Endothelial cell of umbilical vein (primary cell): ENCODE measurements at regions not wholly inside any gene's neighbourhood (a gene's known extent, or its start where the extent isn't known, plus 50 kb on each side); places are given as distances from the start of the nearest gene placed in this dataset.

Experiments used
- BruUV-seq: library from RNA; stranded (reverse); fragments of 400-500 nt; replicated peaks from 2 replicates; lab custom pipeline; 2021; lab: Mats Ljungman, UMichigan
- CTCF ChIA-PET: fragments of 300-600, 350-600 bp; sonication (Branson Sonifier 250); formaldehyde crosslinking; loops from one replicate; lab custom pipeline; 2021; ENCODE audit warnings: antibody characterized with exemption, inconsistent platforms; lab: Charles Lee
- POLR2A ChIA-PET: fragments of 300-600, 350-600 bp; sonication (Branson Sonifier 250); formaldehyde crosslinking; loops from one replicate; lab custom pipeline; 2021; ENCODE audit warnings: antibody characterized with exemption, inconsistent platforms; lab: Charles Lee
- DNase-seq: peaks from one replicate; pipeline ENCODE4 v3.0.0-alpha.2; 2011; ENCODE audit warnings: low read depth, low spot score
- FAIRE-seq: peaks from 2 replicates; lab custom pipeline; 2011; peaks lifted over from hg19 to GRCh38; lab: Jason Lieb, UNC
- H2AFZ ChIP-seq: 2 replicates; pipeline ENCODE4 v1.6.0; 2012; ENCODE audit warnings: low read depth, low read length, control low read depth, inconsistent platforms
- H3K27ac ChIP-seq: 2 replicates; pipeline ENCODE4 v1.5.1; 2011; ENCODE audit warnings: low read depth, mild to moderate bottlenecking, control low read depth, low read length, moderate library complexity; ENCODE audit not compliant: insufficient read depth
- H3K27me3 ChIP-seq, 2 experiments: 2 replicates each; pipeline versions ENCODE4 v1.6.0 to v1.6.1; 2011; ENCODE audit warnings: low read length in 2 of 2, mixed read lengths in 1 of 2; ENCODE audit not compliant: control insufficient read depth in 2 of 2, insufficient read depth in 2 of 2
- H3K36me3 ChIP-seq, 2 experiments: 2 replicates in 1 of 2; 3 replicates in 1 of 2; pipeline ENCODE4 v1.5.1; 2011; ENCODE audit warnings: low read length in 2 of 2, mild to moderate bottlenecking in 1 of 2, moderate library complexity in 1 of 2; ENCODE audit not compliant: control insufficient read depth in 2 of 2, insufficient read depth in 2 of 2; ENCODE audit errors: extremely low read depth in 1 of 2
- H3K4me1 ChIP-seq: 3 replicates; pipeline ENCODE4 v1.5.1; 2011; ENCODE audit warnings: mild to moderate bottlenecking, low read length; ENCODE audit not compliant: control insufficient read depth, insufficient read depth; ENCODE audit errors: extremely low read depth
- H3K4me2 ChIP-seq: 2 replicates; pipeline ENCODE4 v1.6.1; 2011; ENCODE audit warnings: low read length, control low read depth, mixed read lengths; ENCODE audit not compliant: insufficient read depth
- H3K4me3 ChIP-seq, 3 experiments: fragments of 200-600 bp in 1 of 3; sonication (generic), shearing (Covaris generic) in 1 of 3; replicated peaks in 1 of 3; 2 replicates each; pipeline ENCODE4 v1.5.1; 2011 to 2016; ENCODE audit warnings: control low read depth in 3 of 3, low read length in 3 of 3, mild to moderate bottlenecking in 2 of 3, inconsistent platforms in 1 of 3, low read depth in 1 of 3, moderate library complexity in 1 of 3; ENCODE audit not compliant: insufficient read depth in 1 of 3
- H3K79me2 ChIP-seq: 2 replicates; pipeline ENCODE4 v1.6.0; 2012; ENCODE audit warnings: low read length, inconsistent platforms; ENCODE audit not compliant: control insufficient read depth, insufficient read depth
- H3K9ac ChIP-seq: replicated peaks from 2 replicates; pipeline ENCODE3; 2011; ENCODE audit warnings: low read length, control low read depth; ENCODE audit not compliant: insufficient read depth; ENCODE audit errors: extremely low read depth
- H3K9me1 ChIP-seq: replicated peaks from 3 replicates; pipeline ENCODE4 v1.6.0; 2011; ENCODE audit warnings: mild to moderate bottlenecking, low read length; ENCODE audit not compliant: control insufficient read depth, insufficient read depth; ENCODE audit errors: extremely low read depth
- H3K9me3 ChIP-seq: replicated peaks from 2 replicates; pipeline ENCODE4 v1.5.1; 2012; ENCODE audit warnings: low read length, inconsistent platforms; ENCODE audit not compliant: control insufficient read depth, insufficient read depth
- H4K20me1 ChIP-seq: replicated peaks from 2 replicates; pipeline ENCODE3; 2011; ENCODE audit warnings: mild to moderate bottlenecking, low read length; ENCODE audit not compliant: control insufficient read depth, insufficient read depth; ENCODE audit errors: extremely low read depth
- CTCF ChIP-seq, 2 donors: IDR thresholded peaks; 1 replicate in 1 of 2; 2 replicates in 1 of 2; pipeline ENCODE4 v1.5.1; 2011; ENCODE audit warnings: low read length in 2 of 2, mild to moderate bottlenecking in 2 of 2, moderate library complexity in 2 of 2, control low read depth in 1 of 2, inconsistent platforms in 1 of 2, low read depth in 1 of 2; ENCODE audit not compliant: insufficient read depth in 1 of 2; ENCODE audit errors: extremely low read depth in 1 of 2
- EZH2 ChIP-seq: IDR thresholded peaks from 2 replicates; pipeline ENCODE4 v1.6.1; 2012; ENCODE audit warnings: borderline replicate concordance, low read depth, mild to moderate bottlenecking, moderate library complexity, low read length, inconsistent platforms; ENCODE audit not compliant: severe bottlenecking
- FOS ChIP-seq: IDR thresholded peaks from 2 replicates; pipeline ENCODE4 v1.6.1; 2011; ENCODE audit warnings: mild to moderate bottlenecking, low read length, moderate library complexity, borderline replicate concordance; ENCODE audit not compliant: insufficient read depth
- GATA2 ChIP-seq: IDR thresholded peaks from 2 replicates; pipeline ENCODE4 v1.7.0; 2011; ENCODE audit warnings: low read depth, mild to moderate bottlenecking, moderate library complexity, mixed read lengths, low read length; ENCODE audit not compliant: insufficient read length, insufficient read depth
- JUN ChIP-seq: IDR thresholded peaks from 2 replicates; pipeline ENCODE4 v1.6.1; 2011; ENCODE audit warnings: borderline replicate concordance, low read depth; ENCODE audit not compliant: insufficient read length, insufficient read depth
- MAX ChIP-seq: IDR thresholded peaks from 2 replicates; pipeline ENCODE4 v1.6.1; 2011; ENCODE audit not compliant: insufficient read depth, insufficient read length
- MYC ChIP-seq: IDR thresholded peaks from one replicate; pipeline ENCODE4 v1.6.1; 2011; ENCODE audit warnings: mild to moderate bottlenecking, low read depth, low read length
- POLR2A ChIP-seq: IDR thresholded peaks from 2 replicates; pipeline ENCODE4 v1.6.1; 2012; ENCODE audit warnings: low read depth, mild to moderate bottlenecking, control low read depth, low read length
- POLR2AphosphoS5 ChIP-seq: IDR thresholded peaks from 2 replicates; pipeline ENCODE4 v1.6.1; 2012; ENCODE audit warnings: low read depth, mild to moderate bottlenecking, control low read depth, low read length, moderate library complexity; ENCODE audit not compliant: insufficient read depth
- dilution Hi-C: fragments of 300-500 bp; cut with MboI; formaldehyde crosslinking; loops from one replicate; pipeline ENCODE4 v1.15.0; 2019; ENCODE audit warnings: low sequenced_read_pairs; ENCODE audit not compliant: extremely low pct_ligation_motif_present
- intact Hi-C: fragments of 100-400 bp; cut with micrococcal nuclease; formaldehyde crosslinking; loops from one replicate; pipeline ENCODE4 v1.10.0; 2022

GRCh38 chr4:132195176-132195575 lies 953.9 kb upstream of the PCDH10 start:
- Histone ChIP-seq H3K27me3 (no peaks in the 10 kb centered on the region), H3K4me1 (no peaks in the 10 kb centered on the region), H3K9me3 (no peaks in the 10 kb centered on the region), H3K27ac (no peak overlapping the region), H3K9me1 (no peaks in the 10 kb centered on the region), H3K4me3 (no peak overlapping the region), H3K79me2 (no peaks in the 10 kb centered on the region), H3K36me3 (no peaks in the 10 kb centered on the region), H3K4me2 (no peak overlapping the region), H3K9ac (no peak overlapping the region), H4K20me1 (no peaks in the 10 kb centered on the region), H2AFZ (no peak overlapping the region)
- ChIA-PET POLR2A (no interaction called here), CTCF (no interaction called here)
- dilution Hi-C loops: no loop called here
- no TSS peak for BruUV-seq
- no peak for TF ChIP-seq MYC
- TF ChIP-seq FOS: no peak
- TF ChIP-seq EZH2: no peak
- TF ChIP-seq CTCF (IDR thresholded peaks at IDR 0.05; ENCODE audit: extremely low read depth in 1 of 2, insufficient read depth in 1 of 2, low read depth in 1 of 2, low read length in 2 of 2): no peak
- TF ChIP-seq GATA2: no peak
- no peak for TF ChIP-seq MAX
- no peak for TF ChIP-seq POLR2A
- no peak for TF ChIP-seq POLR2AphosphoS5
- no peak for TF ChIP-seq JUN
- no peak for DNase-seq
- no peak for FAIRE-seq
- intact Hi-C loops: no loop called here
